ENCODE measurements at regions not wholly inside any gene's neighbourhood (a gene's known extent, or its start where the extent isn't known, plus 50 kb on each side); places are given as distances from the start of the nearest gene placed in this dataset.

GRCh38 chr3:76432396-76432795, 607.5 kb upstream of the ROBO2 start:
- Histone ChIP-seq H3K4me3 (ENCODE audit: low read depth, low read length) (no peak overlapping the region), H3K4me1 (no peaks in the 10 kb centered on the region), H3K36me3 (ENCODE audit: control insufficient read depth, insufficient read depth, low read length) (no peaks in the 10 kb centered on the region), H3K27me3 (replicated peaks; ENCODE audit: control insufficient read depth, insufficient read depth, low read length) (no peaks in the 10 kb centered on the region), H3K9me3 (no peaks in the 10 kb centered on the region)
- Mint-ChIP-seq H3K4me3 (ENCODE audit: unreplicated experiment) (no peak overlapping the region), H3K9me3 (ENCODE audit: unreplicated experiment) (no peaks in the 10 kb centered on the region), H3K27me3 (ENCODE audit: insufficient read depth, unreplicated experiment) (no peaks in the 10 kb centered on the region), H3K36me3 (ENCODE audit: insufficient read depth, unreplicated experiment) (no peaks in the 10 kb centered on the region), H3K27ac (ENCODE audit: unreplicated experiment) (no peak overlapping the region), H3K4me1 (ENCODE audit: low read depth, unreplicated experiment) (no peaks in the 10 kb centered on the region)
- no TSS peak for BruUV-seq (replicated peaks)
- TF ChIP-seq, protein P1, sequence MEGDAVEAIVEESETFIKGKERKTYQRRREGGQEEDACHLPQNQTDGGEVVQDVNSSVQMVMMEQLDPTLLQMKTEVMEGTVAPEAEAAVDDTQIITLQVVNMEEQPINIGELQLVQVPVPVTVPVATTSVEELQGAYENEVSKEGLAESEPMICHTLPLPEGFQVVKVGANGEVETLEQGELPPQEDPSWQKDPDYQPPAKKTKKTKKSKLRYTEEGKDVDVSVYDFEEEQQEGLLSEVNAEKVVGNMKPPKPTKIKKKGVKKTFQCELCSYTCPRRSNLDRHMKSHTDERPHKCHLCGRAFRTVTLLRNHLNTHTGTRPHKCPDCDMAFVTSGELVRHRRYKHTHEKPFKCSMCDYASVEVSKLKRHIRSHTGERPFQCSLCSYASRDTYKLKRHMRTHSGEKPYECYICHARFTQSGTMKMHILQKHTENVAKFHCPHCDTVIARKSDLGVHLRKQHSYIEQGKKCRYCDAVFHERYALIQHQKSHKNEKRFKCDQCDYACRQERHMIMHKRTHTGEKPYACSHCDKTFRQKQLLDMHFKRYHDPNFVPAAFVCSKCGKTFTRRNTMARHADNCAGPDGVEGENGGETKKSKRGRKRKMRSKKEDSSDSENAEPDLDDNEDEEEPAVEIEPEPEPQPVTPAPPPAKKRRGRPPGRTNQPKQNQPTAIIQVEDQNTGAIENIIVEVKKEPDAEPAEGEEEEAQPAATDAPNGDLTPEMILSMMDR (IDR thresholded peaks at IDR 0.05; ENCODE audit: insufficient read depth in 1 of 2, low read depth in 1 of 2, low read length in 1 of 2, severe bottlenecking in 1 of 2, unreplicated experiment in 1 of 2) = no peak
- no peak for DNase-seq
- CTCF ChIA-PET = no interaction called here
- POLR2A ChIA-PET = no interaction called here
- intact Hi-C loops (cut with micrococcal nuclease; ENCODE audit: unreplicated experiment) = no loop called here

DNA sequence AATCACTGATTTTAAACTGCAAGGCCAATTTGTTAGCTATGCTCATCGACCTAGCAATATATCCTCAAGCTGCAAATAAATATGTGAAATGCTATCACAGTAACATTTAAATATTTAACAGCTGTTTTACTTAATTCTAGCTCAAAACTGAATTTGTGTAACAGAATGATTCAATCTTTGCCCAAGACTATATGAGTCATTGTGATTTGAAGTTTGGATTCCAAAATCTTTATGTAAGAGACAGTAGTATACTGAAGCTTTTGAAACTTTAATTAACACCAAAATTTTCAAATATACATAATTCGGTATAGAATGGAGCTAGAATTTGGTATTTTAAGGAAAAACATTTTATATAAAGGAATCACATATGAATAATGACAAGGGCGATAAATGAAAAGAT, 603.0 kb upstream of the ROBO2 start:
- TF ChIP-seq, protein P1 (IDR thresholded peaks at IDR 0.05; ENCODE audit: insufficient read depth in 1 of 2, low read depth in 1 of 2, low read length in 1 of 2, severe bottlenecking in 1 of 2, unreplicated experiment in 1 of 2) = no peak
- Histone ChIP-seq H3K4me1 (no peaks in the 10 kb centered on the region), H3K9me3 (no peaks in the 10 kb centered on the region), H3K36me3 (ENCODE audit: control insufficient read depth, insufficient read depth, low read length) (no peaks in the 10 kb centered on the region), H3K4me3 (ENCODE audit: low read depth, low read length) (no peak overlapping the region), H3K27me3 (replicated peaks; ENCODE audit: control insufficient read depth, insufficient read depth, low read length) (no peaks in the 10 kb centered on the region)
- H3K36me3 Mint-ChIP-seq (ENCODE audit: insufficient read depth, unreplicated experiment) = no peaks in the 10 kb centered on the region
- ChIA-PET CTCF (no interaction called here), POLR2A (no interaction called here)
- H3K4me3 Mint-ChIP-seq (ENCODE audit: unreplicated experiment) = no peak overlapping the region
- no peaks in the 10 kb centered on the region for H3K27me3 Mint-ChIP-seq (ENCODE audit: insufficient read depth, unreplicated experiment)
- H3K4me1 Mint-ChIP-seq (ENCODE audit: low read depth, unreplicated experiment) = no peaks in the 10 kb centered on the region
- H3K9me3 Mint-ChIP-seq (ENCODE audit: unreplicated experiment) = no peaks in the 10 kb centered on the region
- no peak overlapping the region for H3K27ac Mint-ChIP-seq (ENCODE audit: unreplicated experiment)
- no peak for DNase-seq
- no TSS peak for BruUV-seq (replicated peaks)
- intact Hi-C loops (cut with micrococcal nuclease; ENCODE audit: unreplicated experiment) = no loop called here

- POLR2A ChIA-PET = no interaction called here
- CTCF ChIA-PET = no interaction called here
- intact Hi-C loops (cut with micrococcal nuclease; ENCODE audit: unreplicated experiment) = no loop called here
These were observed 600.9 kb upstream of the ROBO2 start for GRCh38 chr3:76438971-76439370.

More at GRCh38 chr3:76438971-76439370, 600.9 kb upstream of the ROBO2 start:
- H3K36me3 Mint-ChIP-seq (ENCODE audit: insufficient read depth, unreplicated experiment) = no peaks in the 10 kb centered on the region
- H3K4me3 Mint-ChIP-seq (ENCODE audit: unreplicated experiment) = no peak overlapping the region
- no peak overlapping the region for H3K27ac Mint-ChIP-seq (ENCODE audit: unreplicated experiment)
- Histone ChIP-seq H3K36me3 (ENCODE audit: control insufficient read depth, insufficient read depth, low read length) (no peaks in the 10 kb centered on the region), H3K27me3 (replicated peaks; ENCODE audit: control insufficient read depth, insufficient read depth, low read length) (no peaks in the 10 kb centered on the region), H3K4me1 (no peaks in the 10 kb centered on the region), H3K4me3 (ENCODE audit: low read depth, low read length) (no peak overlapping the region), H3K9me3 (no peaks in the 10 kb centered on the region)
- BruUV-seq (replicated peaks) = no TSS peak
- H3K27me3 Mint-ChIP-seq (ENCODE audit: insufficient read depth, unreplicated experiment) = no peaks in the 10 kb centered on the region
- no peaks in the 10 kb centered on the region for H3K4me1 Mint-ChIP-seq (ENCODE audit: low read depth, unreplicated experiment)
- H3K9me3 Mint-ChIP-seq (ENCODE audit: unreplicated experiment) = no peaks in the 10 kb centered on the region
- DNase-seq = no peak
- TF ChIP-seq, protein P1 (IDR thresholded peaks at IDR 0.05; ENCODE audit: insufficient read depth in 1 of 2, low read depth in 1 of 2, low read length in 1 of 2, severe bottlenecking in 1 of 2, unreplicated experiment in 1 of 2) = no peak

All from Caco-2 (cell line).